GM11168 (cell line): ENCODE measurements at regions not wholly inside any gene's neighbourhood (a gene's known extent, or its start where the extent isn't known, plus 50 kb on each side); places are given as distances from the start of the nearest gene placed in this dataset.

Source experiments
- in situ Hi-C: fragments of 300-500 bp; cut with MboI; formaldehyde crosslinking; loops from one replicate; pipeline ENCODE4 v1.12.0; 2022; ENCODE audit warnings: low sequenced_read_pairs; ENCODE audit not compliant: unreplicated experiment

GRCh38 chr5:153402550-153402949 lies 87.9 kb upstream of the GRIA1 start:
- in situ Hi-C loops: no loop called here

GRCh38 chr5:153403470-153403869 lies 87.0 kb upstream of the GRIA1 start:
- in situ Hi-C loops: no loop called here

- in situ Hi-C loops: no loop called here
These were observed 85.7 kb upstream of the GRIA1 start for GRCh38 chr5:153404747-153405146.

GRCh38 chr5:153421676-153422075 lies 68.8 kb upstream of the GRIA1 start:
- in situ Hi-C loops: no loop called here

GRCh38 chr5:153425914-153426313 lies 64.6 kb upstream of the GRIA1 start:
- in situ Hi-C loops: no loop called here

- in situ Hi-C loops: no loop called here
These were observed 60.6 kb upstream of the GRIA1 start for GRCh38 chr5:153429761-153430380.

GRCh38 chr5:153432583-153432982 lies 57.9 kb upstream of the GRIA1 start:
- in situ Hi-C loops: no loop called here

GRCh38 chr5:153437251-153437650 lies 53.2 kb upstream of the GRIA1 start:
- in situ Hi-C loops: no loop called here

GRCh38 chr5:153439130-153439529 lies 51.3 kb upstream of the GRIA1 start:
- in situ Hi-C loops: no loop called here
